A673 (cell line): ENCODE measurements at regions not wholly inside any gene's neighbourhood (a gene's known extent, or its start where the extent isn't known, plus 50 kb on each side); places are given as distances from the start of the nearest gene placed in this dataset.

Source experiments
- EZH2 ChIP-seq: fragments of 200-600 bp; sonication (generic); IDR thresholded peaks from 2 replicates; pipeline ENCODE4 v1.6.1; 2017; ENCODE audit warnings: borderline replicate concordance, low read depth, mild to moderate bottlenecking, mixed read lengths, antibody characterized with exemption, low read length; ENCODE audit not compliant: poor library complexity, severe bottlenecking
- TF ChIP-seq, protein P1 (sequence below): fragments of 300-800, 200-600 bp; sonication (generic); conservative IDR thresholded peaks from 2 replicates; pipeline ENCODE4 v1.5.1; 2017; ENCODE audit warnings: low read depth, mild to moderate bottlenecking, antibody characterized with exemption, low read length, moderate library complexity, mixed read lengths

DNA sequence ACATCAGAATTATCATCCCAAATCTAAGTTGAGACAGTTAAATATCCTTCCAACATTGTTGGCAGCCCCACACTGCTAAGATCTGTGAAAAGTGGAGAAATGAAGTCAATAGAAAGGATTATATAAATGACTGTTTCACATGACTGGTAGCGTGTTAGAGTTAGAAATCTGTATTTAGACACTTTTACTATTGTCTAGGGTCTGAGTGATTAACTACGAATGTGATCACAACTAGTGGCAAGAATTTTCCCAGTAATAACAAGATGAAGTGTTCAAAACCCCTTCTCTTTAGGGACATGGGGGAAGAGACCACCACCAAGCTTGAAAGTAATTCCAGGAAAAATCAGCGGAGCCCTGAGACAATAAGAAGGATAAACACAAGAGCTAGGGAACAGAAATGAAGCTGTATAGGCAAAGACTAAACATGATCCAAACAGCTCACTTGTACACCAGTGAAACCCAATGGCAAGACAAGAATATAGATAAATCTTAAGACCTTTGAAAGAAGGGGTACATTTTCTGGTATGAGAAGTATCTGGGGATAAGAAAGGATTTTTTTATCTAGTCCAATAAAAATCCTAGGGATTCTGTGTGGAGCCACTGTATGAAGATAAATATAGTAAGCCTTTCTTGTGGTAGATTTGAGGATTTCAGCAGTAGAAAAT, 646.6 kb upstream of the USP24 start:
- TF ChIP-seq, protein P1, sequence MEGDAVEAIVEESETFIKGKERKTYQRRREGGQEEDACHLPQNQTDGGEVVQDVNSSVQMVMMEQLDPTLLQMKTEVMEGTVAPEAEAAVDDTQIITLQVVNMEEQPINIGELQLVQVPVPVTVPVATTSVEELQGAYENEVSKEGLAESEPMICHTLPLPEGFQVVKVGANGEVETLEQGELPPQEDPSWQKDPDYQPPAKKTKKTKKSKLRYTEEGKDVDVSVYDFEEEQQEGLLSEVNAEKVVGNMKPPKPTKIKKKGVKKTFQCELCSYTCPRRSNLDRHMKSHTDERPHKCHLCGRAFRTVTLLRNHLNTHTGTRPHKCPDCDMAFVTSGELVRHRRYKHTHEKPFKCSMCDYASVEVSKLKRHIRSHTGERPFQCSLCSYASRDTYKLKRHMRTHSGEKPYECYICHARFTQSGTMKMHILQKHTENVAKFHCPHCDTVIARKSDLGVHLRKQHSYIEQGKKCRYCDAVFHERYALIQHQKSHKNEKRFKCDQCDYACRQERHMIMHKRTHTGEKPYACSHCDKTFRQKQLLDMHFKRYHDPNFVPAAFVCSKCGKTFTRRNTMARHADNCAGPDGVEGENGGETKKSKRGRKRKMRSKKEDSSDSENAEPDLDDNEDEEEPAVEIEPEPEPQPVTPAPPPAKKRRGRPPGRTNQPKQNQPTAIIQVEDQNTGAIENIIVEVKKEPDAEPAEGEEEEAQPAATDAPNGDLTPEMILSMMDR, result no peak
- no peak for TF ChIP-seq EZH2
